ENCODE measurements at regions not wholly inside any gene's neighbourhood (a gene's known extent, or its start where the extent isn't known, plus 50 kb on each side); places are given as distances from the start of the nearest gene placed in this dataset.

- TF ChIP-seq EZH2 (IDR thresholded peaks at IDR 0.05; ENCODE audit: low read length), result no peak
- TF ChIP-seq CTCF (optimal IDR thresholded peaks at IDR 0.05 in 1 of 3, IDR thresholded peaks at IDR 0.05 in 1 of 3, conservative IDR thresholded peaks at IDR 0.05 in 1 of 3; ENCODE audit: extremely low read depth in 1 of 3, insufficient read depth in 2 of 3, low read length in 3 of 3), result no peak
- H3K9me1 ChIP-seq (ENCODE audit: control insufficient read depth, extremely low read depth, insufficient read depth, low read length), result no peaks in the 10 kb centered on the region
- no peak overlapping the region for H2AFZ ChIP-seq (ENCODE audit: control insufficient read depth, low read length)
- no peak overlapping the region for H3K27ac ChIP-seq (ENCODE audit: control insufficient read depth, insufficient read depth, low read length)
- DNase-seq (ENCODE audit: low read depth, low spot score) (no peak), FAIRE-seq (no peak)
- H3K9ac ChIP-seq (ENCODE audit: control insufficient read depth, extremely low read depth, insufficient read depth, low read length), result no peak overlapping the region
- no peaks in the 10 kb centered on the region for H4K20me1 ChIP-seq (ENCODE audit: control insufficient read depth, extremely low read depth, insufficient read depth, low read length)
- H3K36me3 ChIP-seq (ENCODE audit: control insufficient read depth in 2 of 2, extremely low read depth in 1 of 2, insufficient read depth in 2 of 2, low read length in 2 of 2), result no peaks in the 10 kb centered on the region
- H3K4me3 ChIP-seq (ENCODE audit: control insufficient read depth in 2 of 3, extremely low read depth in 1 of 3, insufficient read depth in 2 of 3, low read depth in 1 of 3, low read length in 3 of 3), result no peak overlapping the region
- no peaks in the 10 kb centered on the region for H3K9me3 ChIP-seq (ENCODE audit: control insufficient read depth, low read depth, low read length)
- no peaks in the 10 kb centered on the region for H3K27me3 ChIP-seq (ENCODE audit: control insufficient read depth, extremely low read depth, insufficient read depth, low read length)
- H3K4me1 ChIP-seq (ENCODE audit: control insufficient read depth, extremely low read depth, insufficient read depth, low read length), result peaks cover 11% of the 10 kb centered on the region
- dilution Hi-C loops (cut with MboI; ENCODE audit: extremely low pct_ligation_motif_present, low sequenced_read_pairs), result no loop called here
- H3K79me2 ChIP-seq (ENCODE audit: control insufficient read depth, insufficient read depth, low read length), result no peaks in the 10 kb centered on the region
- peak overlapping the region; percentile 10 for H3K4me2 ChIP-seq (ENCODE audit: control insufficient read depth, extremely low read depth, insufficient read depth, low read depth, low read length)
Observed at GRCh38 chr6:21732731-21733130, 139.2 kb downstream of the SOX4 start.

- Histone ChIP-seq H3K9ac (ENCODE audit: control insufficient read depth, extremely low read depth, insufficient read depth, low read length) (no peak overlapping the region), H4K20me1 (ENCODE audit: control insufficient read depth, extremely low read depth, insufficient read depth, low read length) (no peaks in the 10 kb centered on the region), H3K9me3 (ENCODE audit: control insufficient read depth, low read depth, low read length) (no peaks in the 10 kb centered on the region), H2AFZ (ENCODE audit: control insufficient read depth, low read length) (no peak overlapping the region), H3K27ac (ENCODE audit: control insufficient read depth, insufficient read depth, low read length) (no peak overlapping the region), H3K79me2 (ENCODE audit: control insufficient read depth, insufficient read depth, low read length) (no peaks in the 10 kb centered on the region), H3K27me3 (ENCODE audit: control insufficient read depth, extremely low read depth, insufficient read depth, low read length) (no peaks in the 10 kb centered on the region), H3K36me3 (ENCODE audit: control insufficient read depth in 2 of 2, extremely low read depth in 1 of 2, insufficient read depth in 2 of 2, low read length in 2 of 2) (no peaks in the 10 kb centered on the region), H3K4me2 (ENCODE audit: control insufficient read depth, extremely low read depth, insufficient read depth, low read depth, low read length) (no peak overlapping the region), H3K4me1 (ENCODE audit: control insufficient read depth, extremely low read depth, insufficient read depth, low read length) (peaks cover 11% of the 10 kb centered on the region), H3K4me3 (ENCODE audit: control insufficient read depth in 2 of 3, extremely low read depth in 1 of 3, insufficient read depth in 2 of 3, low read depth in 1 of 3, low read length in 3 of 3) (no peak overlapping the region), H3K9me1 (ENCODE audit: control insufficient read depth, extremely low read depth, insufficient read depth, low read length) (no peaks in the 10 kb centered on the region)
- dilution Hi-C loops (cut with MboI; ENCODE audit: extremely low pct_ligation_motif_present, low sequenced_read_pairs), result no loop called here
- DNase-seq (ENCODE audit: low read depth, low spot score), result no peak
- TF ChIP-seq EZH2 (IDR thresholded peaks at IDR 0.05; ENCODE audit: low read length) (no peak), CTCF (optimal IDR thresholded peaks at IDR 0.05 in 1 of 3, IDR thresholded peaks at IDR 0.05 in 1 of 3, conservative IDR thresholded peaks at IDR 0.05 in 1 of 3; ENCODE audit: extremely low read depth in 1 of 3, insufficient read depth in 2 of 3, low read length in 3 of 3) (no peak)
- FAIRE-seq, result no peak
Observed at GRCh38 chr6:21733311-21733710, 139.8 kb downstream of the SOX4 start.

Data from keratinocyte (primary cell).